ENCODE measurements at regions not wholly inside any gene's neighbourhood (a gene's known extent, or its start where the extent isn't known, plus 50 kb on each side); places are given as distances from the start of the nearest gene placed in this dataset.

DNA sequence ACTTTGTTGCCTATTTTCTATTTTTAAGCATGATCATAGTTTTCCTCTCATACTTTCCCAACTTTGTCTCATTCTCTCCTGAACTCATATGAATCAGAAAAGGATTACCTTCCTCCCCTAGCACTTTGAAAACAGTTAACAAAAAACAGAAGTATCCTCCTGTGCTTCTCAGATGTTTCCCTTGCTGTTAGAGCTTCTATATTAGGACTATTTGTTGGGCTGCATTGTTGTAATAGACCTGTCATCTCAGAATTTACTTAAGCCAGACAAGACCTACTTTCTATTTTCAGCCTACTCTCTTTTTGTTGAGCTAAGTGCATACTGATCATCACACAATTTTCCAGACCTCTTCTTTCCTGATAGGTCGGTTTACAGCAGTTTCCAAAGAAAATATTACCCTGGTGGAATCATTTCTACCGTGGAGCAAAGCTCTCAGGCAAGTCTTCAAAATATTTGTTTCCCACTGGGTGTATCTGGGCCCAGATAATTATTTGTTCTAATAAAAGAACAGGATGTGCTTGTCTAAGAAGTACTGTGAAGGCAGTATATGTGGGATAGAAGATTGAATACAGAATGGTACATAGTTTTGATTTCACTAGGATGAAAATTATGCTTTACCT, 411.9 kb upstream of the KLF6 start:
- no peaks in the 10 kb centered on the region for H3K27me3 Mint-ChIP-seq

DNA sequence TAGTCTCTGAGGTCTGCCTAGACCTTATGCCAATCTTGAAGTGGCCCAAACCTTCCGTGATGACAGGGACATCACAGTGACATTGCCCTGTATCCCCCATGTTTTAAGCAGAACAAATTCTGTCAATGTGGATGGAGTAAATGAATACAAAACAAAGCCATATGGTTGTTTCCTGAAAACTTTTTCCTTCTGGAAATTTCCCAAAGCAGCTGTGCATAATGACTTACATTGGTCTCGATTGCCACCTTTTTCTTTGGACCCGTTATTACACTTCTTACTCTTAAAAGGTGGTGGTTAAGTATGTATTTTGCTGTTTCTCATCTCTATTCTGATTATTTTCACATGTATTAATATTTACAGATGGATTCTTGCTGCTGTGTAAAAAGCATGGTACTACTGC, 411.2 kb upstream of the KLF6 start:
- Mint-ChIP-seq H3K36me3 (ENCODE audit: low read depth) (no peaks in the 10 kb centered on the region), H3K4me3 (no peak overlapping the region), H3K4me1 (peaks cover 7% of the 10 kb centered on the region), H3K9me3 (no peaks in the 10 kb centered on the region), H3K27me3 (no peaks in the 10 kb centered on the region), H3K27ac (no peak overlapping the region)
- ATAC-seq (replicated peaks) = no peak

More for the DNA sequence above, 411.9 kb upstream of the KLF6 start:
- Mint-ChIP-seq H3K4me3 (no peak overlapping the region), H3K4me1 (peaks cover 7% of the 10 kb centered on the region), H3K36me3 (ENCODE audit: low read depth) (no peaks in the 10 kb centered on the region), H3K9me3 (no peaks in the 10 kb centered on the region), H3K27ac (no peak overlapping the region)
- peak; percentile 51 for ATAC-seq (replicated peaks)

GRCh38 chr10:4195213-4195612, 410.2 kb upstream of the KLF6 start:
- Mint-ChIP-seq H3K27ac (no peak overlapping the region), H3K27me3 (no peaks in the 10 kb centered on the region), H3K36me3 (ENCODE audit: low read depth) (no peaks in the 10 kb centered on the region), H3K4me3 (no peak overlapping the region), H3K4me1 (peaks cover 7% of the 10 kb centered on the region), H3K9me3 (no peaks in the 10 kb centered on the region)
- no peak for ATAC-seq (replicated peaks)

- ATAC-seq (replicated peaks) = no peak
- Mint-ChIP-seq H3K36me3 (ENCODE audit: low read depth) (no peaks in the 10 kb centered on the region), H3K9me3 (no peaks in the 10 kb centered on the region), H3K27me3 (no peaks in the 10 kb centered on the region), H3K27ac (no peak overlapping the region), H3K4me1 (peaks cover 7% of the 10 kb centered on the region), H3K4me3 (no peak overlapping the region)
Measured at GRCh38 chr10:4194231-4194630, 409.2 kb upstream of the KLF6 start.

DNA sequence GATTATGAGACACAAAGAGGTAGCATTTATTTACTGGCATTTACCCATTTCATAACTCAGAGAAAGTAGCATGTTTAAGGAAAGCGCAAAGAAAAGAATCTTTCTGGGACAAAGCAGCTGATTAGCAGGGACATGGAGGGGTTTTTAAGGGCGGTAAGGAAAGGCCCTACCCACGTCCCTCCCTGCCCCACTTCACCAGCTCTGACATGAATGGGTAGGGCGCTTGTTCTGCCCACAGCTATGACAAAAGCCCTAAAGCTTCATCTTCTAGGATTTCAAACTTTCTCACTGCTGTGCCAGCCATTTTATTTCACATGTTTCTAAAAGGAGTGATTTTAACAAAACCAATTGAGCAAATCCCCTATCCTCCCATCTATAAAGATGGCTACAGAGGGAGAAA, 406.9 kb upstream of the KLF6 start:
- ATAC-seq (replicated peaks) = no peak
- H3K9me3 Mint-ChIP-seq = no peaks in the 10 kb centered on the region
- H3K4me1 Mint-ChIP-seq = peaks cover 4% of the 10 kb centered on the region

DNA sequence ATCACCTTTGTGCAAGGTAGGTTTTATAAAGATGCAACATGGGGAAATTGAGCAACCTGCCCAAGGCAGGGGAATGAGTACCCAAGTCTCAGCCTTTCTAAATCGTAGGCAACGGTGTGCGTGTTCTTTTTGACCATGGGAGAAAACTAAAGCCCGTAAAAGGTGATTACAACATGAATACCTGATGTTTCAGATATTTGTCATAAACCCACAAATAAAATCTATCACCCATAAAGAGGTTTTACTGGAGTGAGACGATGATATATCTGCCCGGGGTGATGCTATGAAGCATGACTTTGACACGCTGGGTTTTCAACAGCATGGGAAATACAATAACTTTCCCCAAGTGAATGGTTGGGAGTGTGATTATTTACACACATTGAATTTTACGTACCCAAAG, 406.3 kb upstream of the KLF6 start:
- H3K9me3 Mint-ChIP-seq = no peaks in the 10 kb centered on the region
- H3K4me1 Mint-ChIP-seq = no peaks in the 10 kb centered on the region
- H3K4me3 Mint-ChIP-seq = no peak overlapping the region
- no peaks in the 10 kb centered on the region for H3K36me3 Mint-ChIP-seq (ENCODE audit: low read depth)
- no peaks in the 10 kb centered on the region for H3K27me3 Mint-ChIP-seq
- no peak for ATAC-seq (replicated peaks)
- no peak overlapping the region for H3K27ac Mint-ChIP-seq

More for the DNA sequence above, 406.9 kb upstream of the KLF6 start:
- Mint-ChIP-seq H3K4me3 (no peak overlapping the region), H3K27me3 (no peaks in the 10 kb centered on the region), H3K36me3 (ENCODE audit: low read depth) (no peaks in the 10 kb centered on the region), H3K27ac (no peak overlapping the region)

- ATAC-seq (replicated peaks) = no peak
- H3K27ac Mint-ChIP-seq = no peak overlapping the region
- no peaks in the 10 kb centered on the region for H3K9me3 Mint-ChIP-seq
Measured at GRCh38 chr10:4190876-4191275, 405.9 kb upstream of the KLF6 start.

GRCh38 chr10:4189281-4189680, 404.3 kb upstream of the KLF6 start:
- no peaks in the 10 kb centered on the region for H3K36me3 Mint-ChIP-seq (ENCODE audit: low read depth)
- H3K27me3 Mint-ChIP-seq = no peaks in the 10 kb centered on the region
- no peaks in the 10 kb centered on the region for H3K9me3 Mint-ChIP-seq
- no peak overlapping the region for H3K4me3 Mint-ChIP-seq
- H3K27ac Mint-ChIP-seq = no peak overlapping the region
- no peak for ATAC-seq (replicated peaks)
- H3K4me1 Mint-ChIP-seq = no peaks in the 10 kb centered on the region

More at GRCh38 chr10:4190876-4191275, 405.9 kb upstream of the KLF6 start:
- no peaks in the 10 kb centered on the region for H3K27me3 Mint-ChIP-seq
- no peak overlapping the region for H3K4me3 Mint-ChIP-seq
- no peaks in the 10 kb centered on the region for H3K4me1 Mint-ChIP-seq
- H3K36me3 Mint-ChIP-seq (ENCODE audit: low read depth) = no peaks in the 10 kb centered on the region

DNA sequence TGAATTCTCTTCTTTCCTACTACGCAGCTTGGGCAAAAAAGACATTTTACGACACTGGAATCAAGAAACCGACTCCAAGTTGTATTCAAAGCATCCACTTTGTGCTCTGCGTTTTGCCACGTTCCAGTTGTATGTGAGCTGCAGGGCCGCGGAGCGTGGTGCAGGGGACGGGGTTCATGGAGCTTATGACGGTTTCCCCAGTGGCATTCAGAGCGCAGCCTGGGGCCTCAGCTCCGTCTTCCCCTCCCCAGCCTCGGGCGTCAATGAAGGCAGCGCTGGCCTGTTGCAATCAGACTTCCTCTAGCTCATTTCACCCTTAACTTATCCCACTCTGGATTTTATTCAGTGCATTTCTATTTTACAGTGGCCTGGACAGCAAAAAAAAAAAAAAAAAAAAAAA, 403.4 kb upstream of the KLF6 start:
- H3K36me3 Mint-ChIP-seq (ENCODE audit: low read depth) = no peaks in the 10 kb centered on the region
- H3K9me3 Mint-ChIP-seq = no peaks in the 10 kb centered on the region
- no peaks in the 10 kb centered on the region for H3K27me3 Mint-ChIP-seq
- no peak for ATAC-seq (replicated peaks)
- H3K27ac Mint-ChIP-seq = no peak overlapping the region
- no peak overlapping the region for H3K4me3 Mint-ChIP-seq
- H3K4me1 Mint-ChIP-seq = peaks cover under 1% of the 10 kb centered on the region

DNA sequence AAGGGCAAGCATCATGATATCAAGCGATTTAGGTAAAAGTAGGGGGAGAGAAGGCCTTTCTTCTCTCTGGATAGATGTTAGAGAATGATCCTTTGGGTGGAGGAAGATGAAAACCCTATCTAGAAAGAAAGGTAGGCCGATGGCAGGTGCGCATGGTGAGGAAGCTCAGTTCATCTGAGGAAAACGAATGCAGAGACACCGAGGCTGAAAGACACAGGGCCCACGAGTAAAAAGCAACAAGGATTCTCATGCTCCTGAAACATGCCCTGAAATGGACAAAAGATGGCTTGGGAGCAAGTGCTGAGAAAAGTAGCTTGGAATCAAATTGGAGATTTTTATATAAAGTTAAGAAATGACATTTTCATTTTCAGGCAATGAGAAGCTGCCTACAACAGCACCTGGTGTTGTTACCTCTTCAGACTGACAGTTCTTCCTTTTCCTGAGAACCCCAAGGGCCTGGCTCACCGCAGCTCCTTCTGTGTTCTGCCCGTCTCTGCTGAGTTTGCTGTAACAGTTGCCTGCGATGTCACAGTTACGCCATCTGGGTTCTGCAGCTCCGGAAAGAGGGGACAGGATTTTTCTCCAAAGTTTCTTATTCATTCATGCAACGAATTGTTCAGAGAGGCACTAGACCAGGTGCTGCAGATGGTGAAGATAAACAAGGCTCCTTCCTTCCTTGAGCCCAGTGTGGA, 402.0 kb upstream of the KLF6 start:
- no peaks in the 10 kb centered on the region for H3K27me3 Mint-ChIP-seq
- H3K9me3 Mint-ChIP-seq = no peaks in the 10 kb centered on the region
- no peak overlapping the region for H3K4me3 Mint-ChIP-seq
- H3K27ac Mint-ChIP-seq = no peak overlapping the region
- peaks cover 8% of the 10 kb centered on the region for H3K4me1 Mint-ChIP-seq
- no peaks in the 10 kb centered on the region for H3K36me3 Mint-ChIP-seq (ENCODE audit: low read depth)
- no peak for ATAC-seq (replicated peaks)

DNA sequence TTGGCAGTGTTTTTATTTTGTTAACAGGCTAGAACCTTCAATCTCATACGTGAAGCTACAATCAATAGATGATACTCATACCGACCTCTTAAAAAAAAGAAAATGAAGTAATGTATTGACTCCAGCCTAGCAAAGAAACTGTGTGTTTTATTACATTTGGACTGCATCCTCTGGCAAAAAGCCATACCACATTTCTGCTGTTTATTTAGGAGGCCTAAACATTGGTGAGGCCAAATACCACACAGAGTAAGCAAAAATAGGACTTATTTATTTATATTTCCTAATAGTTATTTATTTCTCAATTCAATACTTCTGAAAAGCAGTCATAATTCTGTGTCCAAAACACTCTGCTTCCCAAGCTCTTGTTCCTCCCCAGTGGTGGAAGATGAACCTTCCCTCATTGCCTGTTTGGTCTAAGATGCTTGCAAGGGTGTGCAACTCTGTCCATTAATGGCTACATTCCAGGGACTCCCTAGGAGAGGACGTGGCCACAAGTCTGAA, 398.8 kb upstream of the KLF6 start:
- H3K36me3 Mint-ChIP-seq (ENCODE audit: low read depth) = no peaks in the 10 kb centered on the region
- ATAC-seq (replicated peaks) = no peak
- H3K4me1 Mint-ChIP-seq = peaks cover 13% of the 10 kb centered on the region
- H3K4me3 Mint-ChIP-seq = no peak overlapping the region
- no peak overlapping the region for H3K27ac Mint-ChIP-seq
- H3K27me3 Mint-ChIP-seq = no peaks in the 10 kb centered on the region
- no peaks in the 10 kb centered on the region for H3K9me3 Mint-ChIP-seq

- ATAC-seq (replicated peaks) = peak; percentile 71
- Mint-ChIP-seq H3K27me3 (no peaks in the 10 kb centered on the region), H3K36me3 (ENCODE audit: low read depth) (no peaks in the 10 kb centered on the region), H3K9me3 (no peaks in the 10 kb centered on the region), H3K4me3 (peak overlapping the region; percentile 50), H3K4me1 (peaks cover 13% of the 10 kb centered on the region), H3K27ac (peak overlapping the region; percentile 46)
Measured at GRCh38 chr10:4181621-4182049, 396.6 kb upstream of the KLF6 start.

GRCh38 chr10:4181081-4181480, 396.1 kb upstream of the KLF6 start:
- H3K36me3 Mint-ChIP-seq (ENCODE audit: low read depth) = no peaks in the 10 kb centered on the region

DNA sequence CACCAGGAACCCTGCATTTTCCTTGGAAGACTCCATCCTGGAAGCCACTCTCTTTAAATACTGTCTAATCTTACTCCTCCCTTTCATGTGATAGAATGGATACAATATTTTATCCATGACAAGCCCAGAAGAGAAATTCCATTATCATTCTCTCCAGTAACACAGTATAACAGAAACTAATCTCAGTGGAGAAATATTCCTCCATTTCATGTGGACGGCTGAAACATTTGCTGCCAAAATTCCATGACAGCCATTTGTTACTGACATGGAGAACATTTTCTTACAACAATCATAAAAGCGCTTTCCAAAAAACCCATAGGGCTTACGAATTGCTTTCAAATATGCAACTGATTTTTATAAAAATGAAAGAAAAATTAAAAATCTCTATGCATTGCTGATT, 392.8 kb upstream of the KLF6 start:
- ATAC-seq (replicated peaks) = no peak
- Mint-ChIP-seq H3K27me3 (no peaks in the 10 kb centered on the region), H3K27ac (no peak overlapping the region)

More at GRCh38 chr10:4181081-4181480, 396.1 kb upstream of the KLF6 start:
- no peak for ATAC-seq (replicated peaks)
- H3K27me3 Mint-ChIP-seq = no peaks in the 10 kb centered on the region
- H3K4me3 Mint-ChIP-seq = no peak overlapping the region
- H3K27ac Mint-ChIP-seq = no peak overlapping the region
- no peaks in the 10 kb centered on the region for H3K9me3 Mint-ChIP-seq
- peaks cover 13% of the 10 kb centered on the region for H3K4me1 Mint-ChIP-seq

DNA sequence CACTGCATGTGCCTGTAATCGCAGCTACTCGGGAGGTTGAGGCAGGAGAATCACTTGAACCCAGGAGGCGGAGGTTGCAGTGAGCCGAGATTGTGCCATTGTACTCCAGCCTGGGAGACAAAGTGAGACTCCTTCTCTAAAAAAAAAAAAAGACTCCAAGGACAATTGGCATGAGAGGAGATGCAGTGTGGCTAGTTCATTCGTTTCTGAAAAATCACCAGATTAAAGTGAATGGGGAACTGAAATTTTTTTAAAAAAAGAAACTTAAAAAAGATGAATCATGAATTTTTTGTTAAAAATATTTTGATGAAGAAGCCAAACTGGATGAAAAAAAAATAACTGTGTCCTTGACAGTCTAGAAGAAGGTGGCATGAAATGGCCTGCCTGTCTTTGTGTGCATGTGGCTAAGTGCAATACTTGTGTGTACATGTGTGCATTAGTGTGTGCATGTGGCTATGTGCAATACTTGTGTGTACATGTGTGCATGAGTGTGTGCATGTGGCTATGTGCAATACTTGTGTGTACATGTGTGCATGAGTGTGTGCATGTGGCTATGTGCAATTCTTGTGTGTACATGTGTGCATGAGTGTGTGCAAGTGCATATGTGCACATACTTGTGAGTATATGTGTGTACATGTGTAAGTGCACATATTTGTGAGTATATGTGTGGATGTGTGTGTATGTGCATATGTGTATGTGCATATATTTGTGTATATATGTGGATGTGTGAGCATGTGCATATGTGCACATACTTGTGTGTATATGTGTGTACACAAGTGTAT, 391.7 kb upstream of the KLF6 start:
- H3K36me3 Mint-ChIP-seq (ENCODE audit: low read depth) = no peaks in the 10 kb centered on the region

More for the DNA sequence above, 392.8 kb upstream of the KLF6 start:
- H3K4me1 Mint-ChIP-seq = peaks cover 6% of the 10 kb centered on the region
- H3K9me3 Mint-ChIP-seq = peaks cover 3% of the 10 kb centered on the region
- H3K36me3 Mint-ChIP-seq (ENCODE audit: low read depth) = no peaks in the 10 kb centered on the region
- no peak overlapping the region for H3K4me3 Mint-ChIP-seq

More for the DNA sequence above, 391.7 kb upstream of the KLF6 start:
- ATAC-seq (replicated peaks) = no peak
- Mint-ChIP-seq H3K4me1 (peaks cover 3% of the 10 kb centered on the region), H3K27ac (no peak overlapping the region), H3K4me3 (no peak overlapping the region), H3K27me3 (no peaks in the 10 kb centered on the region), H3K9me3 (peaks cover 4% of the 10 kb centered on the region)

Data from activated T-helper 17 cell treated with anti-CD3 and anti-CD28 coated beads, Interleukin-2, amount 50 U/mL, for 72 hours (primary cell).